ENCODE measurements at regions not wholly inside any gene's neighbourhood (a gene's known extent, or its start where the extent isn't known, plus 50 kb on each side); places are given as distances from the start of the nearest gene placed in this dataset.

DNA sequence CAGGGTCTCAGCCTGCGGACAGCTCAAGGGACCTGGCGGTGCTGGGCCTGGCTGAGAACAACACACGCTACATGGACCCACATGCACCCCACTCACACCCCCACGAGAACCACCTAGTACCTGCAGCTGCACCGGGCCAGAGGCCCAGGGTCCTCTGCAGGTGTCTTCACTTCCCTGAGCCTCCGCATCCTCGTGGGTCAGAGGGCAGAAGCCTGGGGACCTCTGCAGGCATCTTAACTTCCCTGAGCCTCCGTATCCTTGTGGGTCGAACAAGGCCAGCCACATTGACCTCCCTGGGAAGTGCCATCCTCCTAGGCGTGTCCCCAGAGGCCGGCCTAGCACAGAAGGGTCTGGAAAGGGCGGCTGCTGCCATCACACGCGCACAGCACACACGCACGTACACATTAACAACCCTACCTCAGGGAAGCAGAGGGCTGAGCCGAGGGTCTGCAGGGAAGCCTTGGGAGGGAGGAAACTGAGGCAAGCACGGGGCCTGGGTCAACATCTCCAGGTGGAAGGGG is 62.5 kb upstream of the HPCAL1 start:
- peaks cover 2 to 4% of the 10 kb centered on the region in 2 experiments; a peak in 2 of 4 replicates for H3K4me1 Mint-ChIP-seq
- DNase-seq, result no peak
- no peak overlapping the region for H2BK5ac ChIP-seq (ENCODE audit: insufficient read length, low read length)

More for the DNA sequence above, 62.5 kb upstream of the HPCAL1 start:
- WGBS (ENCODE audit: extremely low coverage, insufficient read length, low lambda C conversion rate), result no CpG with 5 or more reads among the region's 18 CpGs
- Histone ChIP-seq H2BK120ac (ENCODE audit: low read depth, low read length, poor library complexity, severe bottlenecking) (no peak overlapping the region), H3K9me3 (ENCODE audit: control insufficient read depth, low read depth, low read length) (no peaks in the 10 kb centered on the region), H3T11ph (ENCODE audit: low read length) (no peak overlapping the region), H3K23ac (ENCODE audit: insufficient read length, low read depth, low read length) (no peak overlapping the region), H3K4ac (ENCODE audit: low read depth, low read length) (no peak overlapping the region), H3K79me1 (ENCODE audit: insufficient read depth, low read depth, low read length, poor library complexity, severe bottlenecking) (no peaks in the 10 kb centered on the region), H2AFZ (ENCODE audit: low read length) (no peak overlapping the region), H3K4me1 (ENCODE audit: insufficient read depth, low read length) (no peaks in the 10 kb centered on the region), H4K8ac (replicated peaks; ENCODE audit: insufficient read length, low read depth, low read length) (no peak overlapping the region), H3K23me2 (ENCODE audit: insufficient read length, low read depth, low read length, poor library complexity, severe bottlenecking) (no peaks in the 10 kb centered on the region), H2BK15ac (ENCODE audit: low read depth, low read length) (no peak overlapping the region), H3K14ac (ENCODE audit: insufficient read depth, low read length) (no peak overlapping the region), H2AK5ac (ENCODE audit: insufficient read length, low read length) (no peak overlapping the region), H3K9ac (ENCODE audit: extremely low read depth, insufficient read length, low read length) (no peak overlapping the region), H4K20me1 (ENCODE audit: control insufficient read depth, insufficient read depth, insufficient read length) (no peaks in the 10 kb centered on the region), H2BK12ac (ENCODE audit: insufficient read length, low read depth, low read length) (no peak overlapping the region), H3K27me3 (ENCODE audit: insufficient read depth, low read length) (no peaks in the 10 kb centered on the region; the same call in 1 of the 2 replicates), H2BK20ac (ENCODE audit: low read depth, low read length, poor library complexity, severe bottlenecking) (no peak overlapping the region), H3K18ac (ENCODE audit: insufficient read length, low read depth, low read length) (no peak overlapping the region), H3K56ac (ENCODE audit: insufficient read length, low read depth, low read length) (no peak overlapping the region), H3K27ac (ENCODE audit: insufficient read length, low read depth, low read length) (no peak overlapping the region), H3K4me2 (ENCODE audit: insufficient read depth, insufficient read length, low read length) (no peak overlapping the region), H3K79me2 (ENCODE audit: insufficient read depth, low read length) (no peaks in the 10 kb centered on the region), H4K5ac (ENCODE audit: insufficient read length, low read depth, low read length) (no peak overlapping the region), H4K91ac (ENCODE audit: insufficient read length, low read depth, low read length) (no peak overlapping the region)
- Mint-ChIP-seq H3K27ac (peak overlapping the region in 1 of 3 experiments; percentile 83; a peak in 1 of 7 replicates), H3K9me3 (no peaks in the 10 kb centered on the region; a peak in 1 of 5 replicates), H3K4me3 (no peak overlapping the region), H3K36me3 (ENCODE audit: insufficient read depth in 1 of 3, low read depth in 3 of 3) (no peaks in the 10 kb centered on the region), H3K27me3 (ENCODE audit: low read depth) (no peaks in the 10 kb centered on the region; the same call in 1 of the 2 replicates)
- TF ChIP-seq, protein P1, sequence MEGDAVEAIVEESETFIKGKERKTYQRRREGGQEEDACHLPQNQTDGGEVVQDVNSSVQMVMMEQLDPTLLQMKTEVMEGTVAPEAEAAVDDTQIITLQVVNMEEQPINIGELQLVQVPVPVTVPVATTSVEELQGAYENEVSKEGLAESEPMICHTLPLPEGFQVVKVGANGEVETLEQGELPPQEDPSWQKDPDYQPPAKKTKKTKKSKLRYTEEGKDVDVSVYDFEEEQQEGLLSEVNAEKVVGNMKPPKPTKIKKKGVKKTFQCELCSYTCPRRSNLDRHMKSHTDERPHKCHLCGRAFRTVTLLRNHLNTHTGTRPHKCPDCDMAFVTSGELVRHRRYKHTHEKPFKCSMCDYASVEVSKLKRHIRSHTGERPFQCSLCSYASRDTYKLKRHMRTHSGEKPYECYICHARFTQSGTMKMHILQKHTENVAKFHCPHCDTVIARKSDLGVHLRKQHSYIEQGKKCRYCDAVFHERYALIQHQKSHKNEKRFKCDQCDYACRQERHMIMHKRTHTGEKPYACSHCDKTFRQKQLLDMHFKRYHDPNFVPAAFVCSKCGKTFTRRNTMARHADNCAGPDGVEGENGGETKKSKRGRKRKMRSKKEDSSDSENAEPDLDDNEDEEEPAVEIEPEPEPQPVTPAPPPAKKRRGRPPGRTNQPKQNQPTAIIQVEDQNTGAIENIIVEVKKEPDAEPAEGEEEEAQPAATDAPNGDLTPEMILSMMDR (conservative IDR thresholded peaks at IDR 0.05), result no peak
